Lower lobe of right lung (tissue), 2 donors: ENCODE measurements at regions not wholly inside any gene's neighbourhood (a gene's known extent, or its start where the extent isn't known, plus 50 kb on each side); places are given as distances from the start of the nearest gene placed in this dataset.
A peak's percentile ranks its signal among the peaks of the same experiment; 100 is the strongest.

ENCODE experiments used
- ATAC-seq, 2 donors: fragments of 200-7000 bp; cut with Tn5 transposase; one replicate each; pipeline ENCODE4 v1.9.1; 2020 to 2022; ENCODE audit warnings: mild to moderate bottlenecking in 2 of 2, moderate library complexity in 2 of 2
- DNase-seq: peaks from one replicate; pipeline ENCODE4 v3.0.0-alpha.2; 2020
- H3K27ac ChIP-seq: fragments of 200-600 bp; one replicate; pipeline ENCODE4 v1.8.0; 2022
- H3K27me3 ChIP-seq: fragments of 200-600 bp; one replicate; pipeline ENCODE4 v1.8.0; 2022; ENCODE audit warnings: low read depth
- H3K36me3 ChIP-seq: fragments of 200-600 bp; one replicate; pipeline ENCODE4 v1.8.0; 2022; ENCODE audit warnings: mild to moderate bottlenecking
- H3K4me1 ChIP-seq: fragments of 200-600 bp; one replicate; pipeline ENCODE4 v1.8.0; 2022
- H3K4me3 ChIP-seq: fragments of 200-600 bp; one replicate; pipeline ENCODE4 v1.8.0; 2022; ENCODE audit warnings: mild to moderate bottlenecking
- H3K9me3 ChIP-seq: fragments of 200-600 bp; one replicate; pipeline ENCODE4 v1.8.0; 2022
- CTCF ChIP-seq: fragments of 200-600 bp; IDR thresholded peaks from one replicate; pipeline ENCODE4 v1.8.0; 2022; ENCODE audit warnings: antibody characterized with exemption, mild to moderate bottlenecking
- intact Hi-C: fragments of 100-400 bp; cut with DNase I; formaldehyde crosslinking; loops from one replicate; pipeline ENCODE4 v1.11.0; 2022
- donor health status: DM: no; HTN: yes; CAD: no; lungs with severe emphysema.

DNA sequence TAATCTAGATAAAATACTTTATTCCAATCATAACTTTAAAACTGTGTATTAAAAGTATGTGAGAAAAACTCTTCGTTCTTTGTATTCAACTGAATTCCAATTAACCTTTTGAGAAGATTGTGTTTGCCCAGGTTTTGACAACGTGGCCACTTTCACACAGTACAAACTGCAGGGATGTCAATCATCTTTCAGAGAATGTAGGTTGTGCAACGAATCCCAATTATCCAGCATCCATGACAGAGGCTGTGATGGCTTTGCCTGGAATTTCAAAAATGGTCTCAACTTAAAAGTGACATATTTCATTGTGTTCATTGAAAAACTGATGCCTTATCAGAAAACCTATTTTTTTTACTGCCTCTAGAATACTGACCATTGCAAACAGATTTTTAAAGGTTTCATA lies 615.1 kb upstream of the KCNMB2 start:
- TF ChIP-seq CTCF: no peak
- H3K4me3 ChIP-seq: no peak overlapping the region

GRCh38 chr3:177924261-177924660 lies 612.0 kb upstream of the KCNMB2 start:
- no peak for TF ChIP-seq CTCF
- Histone ChIP-seq H3K36me3 (no peaks in the 10 kb centered on the region), H3K4me3 (no peak overlapping the region), H3K4me1 (no peaks in the 10 kb centered on the region), H3K27me3 (no peaks in the 10 kb centered on the region), H3K27ac (no peak overlapping the region), H3K9me3 (no peaks in the 10 kb centered on the region)
- DNase-seq: no peak
- intact Hi-C loops: no loop called here
- no peak for ATAC-seq

More for the DNA sequence above, 615.1 kb upstream of the KCNMB2 start:
- no peak for DNase-seq
- no peaks in the 10 kb centered on the region for H3K4me1 ChIP-seq
- H3K36me3 ChIP-seq: no peaks in the 10 kb centered on the region
- intact Hi-C loops: no loop called here
- H3K27ac ChIP-seq: no peak overlapping the region
- H3K27me3 ChIP-seq: no peaks in the 10 kb centered on the region
- no peak for ATAC-seq
- H3K9me3 ChIP-seq: no peaks in the 10 kb centered on the region

GRCh38 chr3:177928172-177928873 lies 607.9 kb upstream of the KCNMB2 start:
- intact Hi-C loops: no loop called here
- no peaks in the 10 kb centered on the region for H3K9me3 ChIP-seq
- no peaks in the 10 kb centered on the region for H3K36me3 ChIP-seq
- DNase-seq: no peak
- no peaks in the 10 kb centered on the region for H3K4me1 ChIP-seq
- no peak overlapping the region for H3K27ac ChIP-seq
- TF ChIP-seq CTCF: no peak
- no peak overlapping the region for H3K4me3 ChIP-seq
- peak in 1 of 2 donors; percentile 65 for ATAC-seq
- H3K27me3 ChIP-seq: no peaks in the 10 kb centered on the region

GRCh38 chr3:177929310-177929709 lies 606.9 kb upstream of the KCNMB2 start:
- no peak overlapping the region for H3K27ac ChIP-seq
- intact Hi-C loops: no loop called here
- ATAC-seq: no peak
- H3K4me1 ChIP-seq: no peaks in the 10 kb centered on the region
- no peak overlapping the region for H3K4me3 ChIP-seq
- H3K9me3 ChIP-seq: no peaks in the 10 kb centered on the region
- TF ChIP-seq CTCF: no peak
- no peaks in the 10 kb centered on the region for H3K36me3 ChIP-seq
- DNase-seq: no peak
- H3K27me3 ChIP-seq: no peaks in the 10 kb centered on the region

DNA sequence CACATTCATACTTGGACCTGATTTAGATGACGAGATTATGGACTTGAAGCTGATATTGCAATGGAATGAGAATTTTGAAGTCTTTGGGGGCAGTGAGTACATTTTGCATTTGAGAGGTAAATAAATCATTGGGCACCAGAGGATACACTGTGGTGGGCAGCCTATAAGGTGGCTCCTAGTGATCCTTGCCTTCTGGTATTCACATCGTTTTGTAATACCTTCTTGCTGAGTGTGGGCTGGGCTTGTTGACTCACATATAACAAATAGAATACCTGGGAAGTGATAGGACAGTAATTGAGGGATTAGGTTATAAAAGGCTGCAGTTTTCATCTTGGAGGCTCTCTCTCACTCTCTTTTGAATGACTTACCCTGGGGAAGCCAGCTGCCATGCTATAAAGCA lies 605.5 kb upstream of the KCNMB2 start:
- Histone ChIP-seq H3K36me3 (no peaks in the 10 kb centered on the region), H3K4me1 (no peaks in the 10 kb centered on the region), H3K4me3 (no peak overlapping the region), H3K27me3 (no peaks in the 10 kb centered on the region), H3K27ac (no peak overlapping the region), H3K9me3 (no peaks in the 10 kb centered on the region)
- ATAC-seq (peak in 1 of 2 donors; percentile 42), DNase-seq (no peak)
- intact Hi-C loops: no loop called here
- TF ChIP-seq CTCF: no peak
